Hepatocyte (in vitro differentiated cells): ENCODE measurements at regions not wholly inside any gene's neighbourhood (a gene's known extent, or its start where the extent isn't known, plus 50 kb on each side); places are given as distances from the start of the nearest gene placed in this dataset.

Source experiments
- DNase-seq: peaks from one replicate; pipeline ENCODE4 v3.0.0-alpha.2; 2016; ENCODE audit warnings: low spot score
- H2AFZ ChIP-seq: fragments of 200-600 bp; sonication (generic); 2 replicates; pipeline ENCODE4 v1.6.0; 2016; ENCODE audit warnings: antibody characterized with exemption, mild to moderate bottlenecking
- H3K27ac ChIP-seq: fragments of 200-600 bp; sonication (generic); 2 replicates; pipeline ENCODE4 v1.5.1; 2016; ENCODE audit warnings: mild to moderate bottlenecking
- H3K27me3 ChIP-seq: fragments of 200-600 bp; sonication (generic); 2 replicates; pipeline ENCODE4 v1.6.1; 2016
- H3K36me3 ChIP-seq: fragments of 200-600 bp; sonication (generic); replicated peaks from 2 replicates; pipeline ENCODE4 v1.5.1; 2016; ENCODE audit warnings: low read depth; ENCODE audit not compliant: insufficient read depth
- H3K4me1 ChIP-seq: fragments of 200-600 bp; sonication (generic); 2 replicates; pipeline ENCODE4 v1.5.1; 2016; ENCODE audit warnings: mild to moderate bottlenecking, moderate library complexity; ENCODE audit not compliant: insufficient read depth
- H3K4me2 ChIP-seq: fragments of 200-600 bp; sonication (generic); 2 replicates; pipeline ENCODE4 v1.6.0; 2016
- H3K4me3 ChIP-seq: fragments of 200-600 bp; sonication (generic); 2 replicates; pipeline ENCODE4 v1.5.1; 2016; ENCODE audit warnings: mild to moderate bottlenecking
- H3K79me2 ChIP-seq: fragments of 200-600 bp; sonication (generic); 2 replicates; pipeline ENCODE4 v1.6.0; 2017; ENCODE audit warnings: mild to moderate bottlenecking
- H3K9me2 ChIP-seq: fragments of 200-600 bp; sonication (generic); replicated peaks from 2 replicates; pipeline ENCODE4 v1.6.0; 2017; ENCODE audit warnings: mild to moderate bottlenecking; ENCODE audit not compliant: insufficient read depth
- H3K9me3 ChIP-seq: fragments of 200-600 bp; sonication (generic); 2 replicates; pipeline ENCODE4 v1.5.1; 2016; ENCODE audit warnings: low read depth, mild to moderate bottlenecking
- H4K20me1 ChIP-seq: fragments of 200-600 bp; sonication (generic); 2 replicates; pipeline ENCODE4 v1.6.0; 2016; ENCODE audit warnings: mild to moderate bottlenecking; ENCODE audit not compliant: insufficient read depth, poor library complexity, severe bottlenecking
- CTCF ChIP-seq: fragments of 200-600 bp; sonication (generic); IDR thresholded peaks from 2 replicates; pipeline ENCODE4 v1.5.1; 2016; ENCODE audit warnings: antibody characterized with exemption, mild to moderate bottlenecking; ENCODE audit not compliant: poor library complexity
- EZH2 ChIP-seq: fragments of 200-600 bp; sonication (generic); IDR thresholded peaks from 2 replicates; pipeline ENCODE4 v1.6.1; 2016; ENCODE audit warnings: antibody characterized with exemption, mild to moderate bottlenecking, borderline replicate concordance
- EZH2phosphoT487 ChIP-seq: fragments of 200-600 bp; sonication (generic); IDR thresholded peaks from one replicate; pipeline ENCODE4 v1.6.1; 2018; ENCODE audit warnings: antibody characterized with exemption, mild to moderate bottlenecking, low read depth, moderate library complexity; ENCODE audit not compliant: unreplicated experiment, severe bottlenecking
- WGBS: methylation state at CpG from one replicate; pipeline ENCODE4 v1.1.6; 2016; ENCODE audit warnings: low lambda C conversion rate; ENCODE audit errors: missing lambda C conversion rate; 5-methylcytosine and 5-hydroxymethylcytosine counted together

GRCh38 chr11:23391031-23391430 lies 530.8 kb upstream of the CCDC179 start:
- H3K27ac ChIP-seq: no peak overlapping the region
- TF ChIP-seq EZH2 (no peak), EZH2phosphoT487 (no peak), CTCF (no peak)
- H3K9me2 ChIP-seq: no peaks in the 10 kb centered on the region
- H3K4me2 ChIP-seq: no peak overlapping the region
- no peaks in the 10 kb centered on the region for H3K36me3 ChIP-seq
- H3K27me3 ChIP-seq: no peaks in the 10 kb centered on the region
- H3K9me3 ChIP-seq: no peaks in the 10 kb centered on the region
- no peaks in the 10 kb centered on the region for H3K4me1 ChIP-seq
- no peak overlapping the region for H3K4me3 ChIP-seq
- H4K20me1 ChIP-seq: no peaks in the 10 kb centered on the region
- no peak for DNase-seq
- H2AFZ ChIP-seq: no peak overlapping the region
- no peaks in the 10 kb centered on the region for H3K79me2 ChIP-seq
- WGBS: 76% methylated on average over 2 of the region's 2 CpGs

DNA sequence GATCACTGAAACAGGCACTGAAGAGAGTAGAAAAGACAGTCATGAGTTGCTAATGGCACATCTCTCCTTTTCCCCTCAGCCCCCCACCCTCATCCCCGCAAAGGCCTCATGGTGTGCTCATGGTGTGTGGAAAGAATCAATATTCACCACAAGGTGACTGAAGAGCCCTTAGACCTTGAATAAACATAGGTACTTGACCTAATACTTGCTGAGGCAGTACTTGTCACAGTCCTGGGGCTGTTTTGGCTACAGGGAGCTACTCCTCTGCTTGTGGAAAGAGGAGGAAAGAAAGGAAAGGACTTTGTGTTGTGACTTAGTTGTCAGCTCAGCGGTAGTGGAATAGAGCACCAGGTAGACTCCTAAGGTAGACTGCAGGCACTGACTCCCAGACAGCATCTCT lies 537.8 kb upstream of the CCDC179 start:
- H4K20me1 ChIP-seq: no peaks in the 10 kb centered on the region
- no peak for TF ChIP-seq EZH2
- no peak for TF ChIP-seq EZH2phosphoT487
- TF ChIP-seq CTCF: no peak
- H3K9me3 ChIP-seq: no peaks in the 10 kb centered on the region
- 94% methylated on average over 2 of the region's 2 CpGs for WGBS
- H3K79me2 ChIP-seq: no peaks in the 10 kb centered on the region
- H3K4me1 ChIP-seq: no peaks in the 10 kb centered on the region
- no peaks in the 10 kb centered on the region for H3K36me3 ChIP-seq
- H2AFZ ChIP-seq: no peak overlapping the region
- no peaks in the 10 kb centered on the region for H3K27me3 ChIP-seq
- H3K9me2 ChIP-seq: no peaks in the 10 kb centered on the region
- no peak overlapping the region for H3K4me3 ChIP-seq
- no peak overlapping the region for H3K27ac ChIP-seq
- DNase-seq: no peak
- no peak overlapping the region for H3K4me2 ChIP-seq

GRCh38 chr11:23399995-23400394 lies 539.7 kb upstream of the CCDC179 start:
- H3K4me1 ChIP-seq: no peaks in the 10 kb centered on the region
- H4K20me1 ChIP-seq: no peaks in the 10 kb centered on the region
- no peak overlapping the region for H2AFZ ChIP-seq
- H3K4me3 ChIP-seq: no peak overlapping the region
- H3K27me3 ChIP-seq: no peaks in the 10 kb centered on the region
- no peak for DNase-seq
- no peaks in the 10 kb centered on the region for H3K79me2 ChIP-seq
- 95% methylated on average over 19 of the region's 25 CpGs for WGBS
- TF ChIP-seq CTCF: no peak
- no peaks in the 10 kb centered on the region for H3K36me3 ChIP-seq
- H3K4me2 ChIP-seq: no peak overlapping the region
- H3K9me3 ChIP-seq: no peaks in the 10 kb centered on the region
- no peaks in the 10 kb centered on the region for H3K9me2 ChIP-seq
- H3K27ac ChIP-seq: no peak overlapping the region
